Osteoblast (primary cell): ENCODE measurements at regions not wholly inside any gene's neighbourhood (a gene's known extent, or its start where the extent isn't known, plus 50 kb on each side); places are given as distances from the start of the nearest gene placed in this dataset.

Experiments
- DNase-seq: peaks from one replicate; pipeline ENCODE4 v3.0.0; 2011; ENCODE audit warnings: low spot score, mixed read lengths; ENCODE audit not compliant: insufficient read length; ENCODE audit errors: missing footprints
- H2AFZ ChIP-seq: 2 replicates; pipeline ENCODE4 v1.6.0; 2011; ENCODE audit warnings: mild to moderate bottlenecking, low read length
- H3K27ac ChIP-seq: 2 replicates; pipeline ENCODE4 v1.5.1; 2011; ENCODE audit warnings: mild to moderate bottlenecking, low read depth, low read length, moderate library complexity
- H3K27me3 ChIP-seq: 2 replicates; pipeline ENCODE4 v1.6.0; 2012; ENCODE audit warnings: mild to moderate bottlenecking, control low read depth, inconsistent platforms, low read length, moderate library complexity; ENCODE audit not compliant: insufficient read depth
- H3K36me3 ChIP-seq: 2 replicates; pipeline ENCODE4 v1.5.1; 2011; ENCODE audit warnings: mild to moderate bottlenecking, low read length, control low read depth, moderate library complexity; ENCODE audit not compliant: insufficient read depth
- H3K4me1 ChIP-seq: 2 replicates; pipeline ENCODE4 v1.5.1; 2011; ENCODE audit warnings: mild to moderate bottlenecking, low read length, control low read depth, moderate library complexity; ENCODE audit not compliant: insufficient read depth
- H3K4me2 ChIP-seq: 2 replicates; pipeline ENCODE4 v1.6.0; 2011; ENCODE audit warnings: mild to moderate bottlenecking, low read length; ENCODE audit not compliant: insufficient read depth
- H3K4me3 ChIP-seq: fragments of 200-600 bp; sonication (generic); 3 replicates; pipeline ENCODE4 v1.5.1; 2012; ENCODE audit warnings: mild to moderate bottlenecking, low read length, inconsistent platforms; ENCODE audit not compliant: insufficient read depth
- H3K79me2 ChIP-seq: 2 replicates; pipeline ENCODE4 v1.6.0; 2012; ENCODE audit warnings: mild to moderate bottlenecking, low read length, control low read depth, inconsistent platforms; ENCODE audit not compliant: insufficient read depth
- H3K9me3 ChIP-seq: 2 replicates; pipeline ENCODE4 v1.5.1; 2011; ENCODE audit warnings: low read depth, low read length, control low read depth
- H4K20me1 ChIP-seq: 2 replicates; pipeline ENCODE4 v1.6.0; 2012; ENCODE audit warnings: mild to moderate bottlenecking, low read length, control low read depth; ENCODE audit not compliant: insufficient read depth
- TF ChIP-seq, protein P1 (sequence below): IDR thresholded peaks from 2 replicates; pipeline ENCODE4 v1.5.1; 2011; ENCODE audit warnings: mild to moderate bottlenecking, low read depth, low read length, moderate library complexity; ENCODE audit errors: extremely low read depth

DNA sequence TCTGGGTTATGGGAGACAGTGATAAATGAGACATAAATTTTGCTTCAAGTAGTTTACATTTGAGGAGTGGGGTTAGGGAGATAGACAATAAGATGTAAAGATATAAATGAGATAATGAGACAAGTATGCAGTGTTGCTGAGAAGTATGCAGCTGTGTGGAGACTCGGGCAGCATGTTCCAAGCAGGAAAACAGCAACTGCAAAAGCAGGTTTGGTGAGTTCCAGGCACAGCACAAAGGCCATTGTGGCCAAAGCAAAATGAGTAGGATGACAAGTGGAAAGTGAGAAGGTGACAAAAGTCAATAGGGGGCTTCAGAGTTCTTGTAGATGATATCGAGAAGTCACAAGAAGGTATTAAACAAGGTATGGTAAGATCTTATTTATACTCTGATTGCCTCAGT lies 259.1 kb upstream of the PEX5L start:
- DNase-seq: peak; percentile 50

GRCh38 chr3:180296971-180297370 lies 260.2 kb upstream of the PEX5L start:
- Histone ChIP-seq H3K36me3 (no peaks in the 10 kb centered on the region), H3K4me2 (no peak overlapping the region), H3K27ac (no peak overlapping the region), H3K4me3 (no peak overlapping the region), H2AFZ (no peak overlapping the region), H3K4me1 (no peaks in the 10 kb centered on the region), H3K79me2 (no peaks in the 10 kb centered on the region), H3K27me3 (no peaks in the 10 kb centered on the region), H4K20me1 (no peaks in the 10 kb centered on the region), H3K9me3 (no peaks in the 10 kb centered on the region)
- TF ChIP-seq, protein P1, sequence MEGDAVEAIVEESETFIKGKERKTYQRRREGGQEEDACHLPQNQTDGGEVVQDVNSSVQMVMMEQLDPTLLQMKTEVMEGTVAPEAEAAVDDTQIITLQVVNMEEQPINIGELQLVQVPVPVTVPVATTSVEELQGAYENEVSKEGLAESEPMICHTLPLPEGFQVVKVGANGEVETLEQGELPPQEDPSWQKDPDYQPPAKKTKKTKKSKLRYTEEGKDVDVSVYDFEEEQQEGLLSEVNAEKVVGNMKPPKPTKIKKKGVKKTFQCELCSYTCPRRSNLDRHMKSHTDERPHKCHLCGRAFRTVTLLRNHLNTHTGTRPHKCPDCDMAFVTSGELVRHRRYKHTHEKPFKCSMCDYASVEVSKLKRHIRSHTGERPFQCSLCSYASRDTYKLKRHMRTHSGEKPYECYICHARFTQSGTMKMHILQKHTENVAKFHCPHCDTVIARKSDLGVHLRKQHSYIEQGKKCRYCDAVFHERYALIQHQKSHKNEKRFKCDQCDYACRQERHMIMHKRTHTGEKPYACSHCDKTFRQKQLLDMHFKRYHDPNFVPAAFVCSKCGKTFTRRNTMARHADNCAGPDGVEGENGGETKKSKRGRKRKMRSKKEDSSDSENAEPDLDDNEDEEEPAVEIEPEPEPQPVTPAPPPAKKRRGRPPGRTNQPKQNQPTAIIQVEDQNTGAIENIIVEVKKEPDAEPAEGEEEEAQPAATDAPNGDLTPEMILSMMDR: no peak
- DNase-seq: no peak

More for the DNA sequence above, 259.1 kb upstream of the PEX5L start:
- H3K27me3 ChIP-seq: no peaks in the 10 kb centered on the region
- H3K36me3 ChIP-seq: no peaks in the 10 kb centered on the region
- no peak overlapping the region for H3K27ac ChIP-seq
- H3K79me2 ChIP-seq: no peaks in the 10 kb centered on the region
- H3K4me2 ChIP-seq: no peak overlapping the region
- TF ChIP-seq, protein P1: no peak
- H4K20me1 ChIP-seq: no peaks in the 10 kb centered on the region
- H3K4me1 ChIP-seq: no peaks in the 10 kb centered on the region
- H2AFZ ChIP-seq: no peak overlapping the region
- H3K9me3 ChIP-seq: no peaks in the 10 kb centered on the region
- no peak overlapping the region for H3K4me3 ChIP-seq

GRCh38 chr3:180306155-180306554 lies 269.4 kb upstream of the PEX5L start:
- no peak overlapping the region for H2AFZ ChIP-seq
- H3K9me3 ChIP-seq: no peaks in the 10 kb centered on the region
- no peaks in the 10 kb centered on the region for H3K79me2 ChIP-seq
- no peaks in the 10 kb centered on the region for H3K36me3 ChIP-seq
- H3K4me3 ChIP-seq: no peak overlapping the region
- H3K27me3 ChIP-seq: no peaks in the 10 kb centered on the region
- no peak overlapping the region for H3K4me2 ChIP-seq
- no peak overlapping the region for H3K27ac ChIP-seq
- no peaks in the 10 kb centered on the region for H4K20me1 ChIP-seq
- no peaks in the 10 kb centered on the region for H3K4me1 ChIP-seq
- TF ChIP-seq, protein P1: no peak
- no peak for DNase-seq

DNA sequence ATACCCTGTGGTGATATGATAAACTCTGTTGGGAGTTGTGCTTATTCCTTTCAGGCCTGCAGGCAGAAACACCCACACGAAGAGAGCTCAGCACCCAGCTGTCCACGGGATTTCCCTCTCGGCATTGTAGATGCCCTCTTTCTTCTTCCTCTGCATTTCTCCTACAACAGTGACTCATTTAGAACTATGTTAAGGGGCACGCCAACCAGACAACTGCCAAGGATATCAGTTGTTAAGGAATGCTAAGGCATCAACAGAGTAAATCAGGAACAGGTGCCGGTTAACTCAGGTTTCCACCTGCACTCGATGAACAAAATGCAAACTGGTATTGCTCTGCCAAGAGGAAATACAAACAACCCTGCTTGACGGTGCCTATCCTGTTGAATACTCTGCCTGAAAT lies 270.0 kb upstream of the PEX5L start:
- no peak for DNase-seq
- H3K9me3 ChIP-seq: no peaks in the 10 kb centered on the region

More for the DNA sequence above, 270.0 kb upstream of the PEX5L start:
- Histone ChIP-seq H3K27me3 (no peaks in the 10 kb centered on the region), H2AFZ (no peak overlapping the region), H3K4me3 (no peak overlapping the region), H3K4me1 (no peaks in the 10 kb centered on the region), H3K27ac (no peak overlapping the region), H3K4me2 (peak overlapping the region; percentile 1), H3K79me2 (no peaks in the 10 kb centered on the region), H4K20me1 (no peaks in the 10 kb centered on the region), H3K36me3 (no peaks in the 10 kb centered on the region)
- TF ChIP-seq, protein P1: no peak
